ENCODE measurements at regions not wholly inside any gene's neighbourhood (a gene's known extent, or its start where the extent isn't known, plus 50 kb on each side); places are given as distances from the start of the nearest gene placed in this dataset.

DNA sequence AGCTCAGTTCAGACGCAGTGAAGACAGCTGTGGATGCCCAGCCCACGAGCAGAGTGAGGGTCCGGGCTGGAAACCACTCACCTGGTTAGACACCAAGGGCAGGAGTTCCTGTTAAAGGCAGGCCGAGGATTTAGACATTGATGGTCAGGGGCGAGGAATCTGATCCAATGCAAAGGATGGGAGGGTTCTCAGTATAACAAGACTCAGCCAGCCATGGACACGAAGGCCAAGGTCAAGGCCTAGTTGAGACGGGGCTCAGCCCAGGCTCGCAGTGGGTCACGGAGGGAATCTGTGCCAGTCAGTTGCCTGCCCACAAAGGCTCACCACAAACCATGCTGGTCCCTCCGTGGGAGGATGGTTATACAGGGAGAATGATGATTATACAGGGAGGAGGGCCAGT is 63.3 kb upstream of the FCN1 start:
- H3K27me3 Mint-ChIP-seq = no peaks in the 10 kb centered on the region
- no peaks in the 10 kb centered on the region for H3K4me1 Mint-ChIP-seq (ENCODE audit: low read depth)
- H3K4me3 Mint-ChIP-seq = no peak overlapping the region
- peaks cover under 1% of the 10 kb centered on the region for H3K9me3 Mint-ChIP-seq
- no peak overlapping the region for H3K27ac Mint-ChIP-seq
- H3K36me3 Mint-ChIP-seq = no peaks in the 10 kb centered on the region
- DNase-seq = no peak
- CTCF ChIA-PET = no interaction called here
- intact Hi-C loops (cut with micrococcal nuclease) = no loop called here
- POLR2A ChIA-PET = no interaction called here

DNA sequence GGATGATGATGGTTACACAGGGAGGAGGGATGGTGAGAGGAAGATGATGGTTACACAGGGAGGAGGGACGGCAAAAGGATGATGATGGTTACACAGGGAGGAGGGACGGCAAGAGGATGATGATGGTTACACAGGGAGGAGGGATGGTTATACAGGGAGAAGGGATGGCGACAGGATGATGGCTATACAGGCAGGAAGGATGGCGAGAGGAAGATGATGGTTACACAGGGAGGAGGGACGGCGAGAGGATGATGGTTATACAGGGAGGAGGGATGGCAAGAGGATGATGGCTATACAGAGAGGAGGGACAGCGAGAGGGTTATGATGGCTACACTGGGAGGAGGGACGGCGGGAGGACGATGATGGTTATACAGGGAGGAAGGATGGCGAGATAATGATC is 64.1 kb upstream of the FCN1 start:
- DNase-seq = no peak
- intact Hi-C loops (cut with micrococcal nuclease) = no loop called here
- H3K27me3 Mint-ChIP-seq = no peaks in the 10 kb centered on the region
- no peak overlapping the region for H3K4me3 Mint-ChIP-seq
- ChIA-PET POLR2A (no interaction called here), CTCF (no interaction called here)
- peaks cover 6% of the 10 kb centered on the region for H3K9me3 Mint-ChIP-seq
- no peaks in the 10 kb centered on the region for H3K4me1 Mint-ChIP-seq (ENCODE audit: low read depth)
- no peaks in the 10 kb centered on the region for H3K36me3 Mint-ChIP-seq
- H3K27ac Mint-ChIP-seq = no peak overlapping the region

DNA sequence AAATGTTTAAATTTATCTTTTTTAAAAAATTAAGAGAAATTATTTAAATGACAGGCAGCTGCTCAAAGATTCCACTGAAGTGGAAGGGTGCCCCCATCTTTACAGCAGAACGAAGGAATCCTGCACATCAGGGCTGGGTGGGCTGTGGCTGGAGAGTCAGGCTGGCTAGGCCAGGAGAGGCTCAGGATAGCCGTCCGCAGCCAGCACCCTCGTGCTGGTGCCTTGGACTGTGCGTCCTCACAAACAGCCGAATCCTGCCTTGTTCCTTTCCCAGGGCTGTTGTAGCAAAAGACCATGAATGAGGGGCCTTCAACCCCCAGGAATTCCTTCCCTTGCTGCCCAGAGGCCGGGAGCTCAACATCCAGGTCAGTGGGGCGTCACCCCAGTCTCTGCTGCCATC is 64.6 kb upstream of the FCN1 start:
- intact Hi-C loops (cut with micrococcal nuclease) = no loop called here
- Mint-ChIP-seq H3K9me3 (peaks cover 11% of the 10 kb centered on the region), H3K4me1 (ENCODE audit: low read depth) (no peaks in the 10 kb centered on the region), H3K4me3 (no peak overlapping the region), H3K36me3 (no peaks in the 10 kb centered on the region), H3K27me3 (no peaks in the 10 kb centered on the region), H3K27ac (no peak overlapping the region)
- CTCF ChIA-PET = no interaction called here
- DNase-seq = no peak
- POLR2A ChIA-PET = no interaction called here

DNA sequence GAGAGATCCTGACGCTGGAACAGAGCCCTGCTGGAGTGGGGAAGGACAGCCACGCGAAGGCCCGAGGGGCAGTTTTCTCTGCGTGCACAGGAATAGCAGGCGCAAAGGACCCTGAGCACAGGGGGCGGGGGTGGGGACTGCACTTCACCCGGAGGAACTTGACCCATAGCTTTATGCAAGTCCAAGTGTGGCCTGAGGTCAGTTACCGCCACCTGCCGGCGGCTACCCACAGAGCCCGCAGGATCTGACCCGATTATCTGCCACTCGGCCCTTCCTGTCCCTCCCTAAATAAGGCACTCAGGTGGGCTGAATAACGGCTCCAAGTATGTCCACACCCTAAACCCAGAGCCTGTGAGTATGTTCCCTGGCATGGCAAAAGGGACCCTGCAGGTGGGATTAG is 65.4 kb upstream of the FCN1 start:
- H3K9me3 Mint-ChIP-seq = peaks cover 14% of the 10 kb centered on the region
- DNase-seq = peak; percentile 18
- no peaks in the 10 kb centered on the region for H3K4me1 Mint-ChIP-seq (ENCODE audit: low read depth)
- no peaks in the 10 kb centered on the region for H3K36me3 Mint-ChIP-seq
- intact Hi-C loops (cut with micrococcal nuclease) = no loop called here
- no peak overlapping the region for H3K4me3 Mint-ChIP-seq
- POLR2A ChIA-PET = no interaction called here
- no peaks in the 10 kb centered on the region for H3K27me3 Mint-ChIP-seq
- CTCF ChIA-PET = interaction anchor here (0.9 kb wide), 1 partner anchor 456 kb away, joined by 3 read pairs; no protein-coding TSS in a partner anchor
- no peak overlapping the region for H3K27ac Mint-ChIP-seq

DNA sequence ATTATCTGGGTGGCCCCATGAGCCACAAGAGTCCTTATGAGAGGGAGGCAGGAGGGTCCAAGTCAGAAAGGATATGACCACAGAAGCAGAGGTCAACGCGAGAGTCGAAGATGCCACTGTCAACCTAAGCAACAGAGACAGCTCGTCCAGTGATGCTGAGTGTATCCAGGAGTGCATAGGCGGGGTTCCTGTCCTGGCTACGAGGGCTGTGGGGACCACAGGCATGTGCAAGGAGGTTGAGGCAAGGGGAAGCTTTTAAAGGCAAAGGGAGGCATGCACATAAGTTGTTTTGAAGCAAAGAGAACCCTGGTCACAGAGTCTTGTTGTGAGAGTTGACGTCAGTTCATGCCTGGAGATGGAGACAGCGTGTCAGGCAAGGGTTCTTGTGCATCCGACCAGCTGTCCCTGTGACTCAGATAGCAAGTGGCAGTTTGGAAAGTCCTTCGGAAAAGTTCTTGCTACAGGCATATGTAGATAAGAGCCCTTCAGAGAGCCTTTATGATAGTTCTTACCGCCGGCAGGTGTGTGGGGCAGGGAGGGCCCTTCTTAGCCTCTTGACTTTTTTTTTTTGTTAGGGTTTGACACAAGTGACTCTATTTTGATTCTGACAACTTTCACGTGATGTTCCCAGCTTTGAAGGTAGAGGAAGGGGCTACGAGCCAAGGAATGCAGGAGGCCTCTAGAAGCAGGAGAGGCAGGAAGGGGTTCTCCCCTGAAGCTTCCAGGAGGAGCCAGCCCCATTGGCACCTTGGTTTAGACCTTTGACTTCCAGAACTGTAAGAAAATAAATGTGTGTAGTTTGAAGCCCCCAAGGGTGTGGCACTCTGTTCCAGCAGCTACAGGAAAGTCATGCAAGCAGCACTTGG is 66.0 kb upstream of the FCN1 start:
- DNase-seq = no peak
- Mint-ChIP-seq H3K27me3 (no peaks in the 10 kb centered on the region), H3K4me1 (ENCODE audit: low read depth) (no peaks in the 10 kb centered on the region), H3K9me3 (peaks cover 14% of the 10 kb centered on the region), H3K4me3 (no peak overlapping the region), H3K36me3 (no peaks in the 10 kb centered on the region), H3K27ac (no peak overlapping the region)
- POLR2A ChIA-PET = no interaction called here
- intact Hi-C loops (cut with micrococcal nuclease) = no loop called here
- CTCF ChIA-PET = interaction anchor here (0.9 kb wide), 1 partner anchor 455 kb away, joined by 3 read pairs; no protein-coding TSS in a partner anchor

DNA sequence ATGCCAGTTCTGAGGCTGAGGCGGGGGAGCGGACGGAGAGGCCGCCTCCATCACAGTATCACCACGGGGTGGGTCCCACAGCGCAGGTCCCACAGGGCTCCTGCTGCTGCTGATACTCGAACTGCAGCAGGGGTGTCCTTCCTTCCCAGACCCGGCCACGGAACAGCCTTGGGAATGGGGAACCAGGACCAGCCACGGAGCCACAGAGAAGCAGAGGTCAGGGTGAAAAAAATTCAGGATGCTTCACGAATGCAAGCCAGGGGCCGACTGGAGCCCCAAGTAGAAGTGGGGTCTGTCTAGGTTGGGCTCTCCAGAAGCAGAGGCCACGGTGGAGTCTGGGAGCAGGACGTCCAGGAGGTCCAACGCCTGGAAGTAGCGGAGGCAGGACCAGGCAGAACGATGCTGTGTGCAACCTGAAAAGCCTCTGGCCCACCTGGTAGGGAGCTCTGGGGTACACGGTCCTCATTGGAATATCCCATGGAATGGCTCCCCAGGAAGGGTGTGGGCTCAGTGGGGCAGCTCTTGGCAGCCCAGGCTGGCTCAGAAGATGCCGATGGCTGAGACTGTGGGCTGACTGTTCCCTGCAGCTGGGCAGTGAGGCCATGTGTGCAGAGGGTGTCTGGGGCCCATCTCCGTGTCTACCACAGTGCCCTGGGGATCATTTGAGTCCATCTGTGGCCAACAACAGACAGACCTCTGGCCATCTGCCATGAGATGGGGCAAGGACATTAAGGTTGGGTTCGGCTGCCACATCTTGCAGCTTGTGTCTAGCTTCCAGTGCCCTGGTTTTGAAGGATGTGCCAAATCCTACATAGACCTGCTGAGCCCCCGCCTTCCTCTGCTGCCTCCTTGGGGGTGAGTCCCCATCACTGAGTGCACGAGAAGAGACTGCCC is 66.9 kb upstream of the FCN1 start:
- POLR2A ChIA-PET = no interaction called here
- Mint-ChIP-seq H3K4me3 (no peak overlapping the region), H3K27me3 (no peaks in the 10 kb centered on the region), H3K9me3 (peaks cover 14% of the 10 kb centered on the region), H3K27ac (no peak overlapping the region), H3K36me3 (no peaks in the 10 kb centered on the region), H3K4me1 (ENCODE audit: low read depth) (no peaks in the 10 kb centered on the region)
- DNase-seq = no peak
- intact Hi-C loops (cut with micrococcal nuclease) = no loop called here
- CTCF ChIA-PET = no interaction called here

DNA sequence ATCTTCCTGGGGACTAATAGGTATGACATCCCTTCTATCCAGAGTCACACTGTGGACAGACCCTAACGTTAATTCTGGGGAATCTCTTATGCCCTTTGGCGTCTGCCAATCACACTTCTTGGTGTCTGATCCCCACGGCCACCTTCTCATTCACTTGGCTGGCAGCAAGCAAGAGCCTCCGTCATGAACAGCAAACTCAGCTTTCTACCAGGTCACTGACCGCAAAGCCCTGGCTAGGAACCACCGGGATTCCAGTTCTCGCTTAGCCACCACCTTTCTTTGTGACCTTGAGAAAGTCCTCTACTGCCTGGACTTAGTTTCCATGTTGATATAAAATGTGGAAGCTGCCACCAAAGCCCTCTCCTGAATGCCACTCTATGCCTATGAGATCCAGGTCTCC is 67.7 kb upstream of the FCN1 start:
- no peaks in the 10 kb centered on the region for H3K27me3 Mint-ChIP-seq
- ChIA-PET CTCF (no interaction called here), POLR2A (no interaction called here)
- DNase-seq = no peak
- no peaks in the 10 kb centered on the region for H3K36me3 Mint-ChIP-seq
- no peak overlapping the region for H3K27ac Mint-ChIP-seq
- peaks cover 14% of the 10 kb centered on the region for H3K9me3 Mint-ChIP-seq
- H3K4me3 Mint-ChIP-seq = no peak overlapping the region
- H3K4me1 Mint-ChIP-seq (ENCODE audit: low read depth) = no peaks in the 10 kb centered on the region
- intact Hi-C loops (cut with micrococcal nuclease) = no loop called here

DNA sequence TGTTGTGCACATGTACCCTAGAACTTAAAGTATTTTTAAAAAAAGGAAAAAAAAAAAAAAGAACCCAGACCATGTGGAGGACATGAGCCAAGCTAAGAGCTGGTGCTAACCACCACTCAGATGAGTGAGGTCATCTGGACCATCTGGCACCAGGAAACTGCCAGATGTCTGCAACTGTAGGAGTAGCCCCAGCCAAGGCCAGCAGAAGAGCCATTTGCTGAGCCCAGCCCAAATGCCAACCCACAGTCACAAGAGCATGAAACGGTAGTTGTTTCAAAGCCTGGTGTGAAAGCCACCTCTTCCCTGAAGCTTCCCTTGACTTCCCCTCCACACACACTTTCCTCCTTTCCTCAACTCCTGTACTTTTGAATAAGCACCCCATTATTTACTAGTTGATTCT is 69.2 kb upstream of the FCN1 start:
- Mint-ChIP-seq H3K9me3 (peaks cover 14% of the 10 kb centered on the region), H3K4me3 (no peak overlapping the region), H3K27ac (no peak overlapping the region), H3K36me3 (no peaks in the 10 kb centered on the region), H3K27me3 (no peaks in the 10 kb centered on the region), H3K4me1 (ENCODE audit: low read depth) (no peaks in the 10 kb centered on the region)
- intact Hi-C loops (cut with micrococcal nuclease) = no loop called here
- ChIA-PET CTCF (no interaction called here), POLR2A (no interaction called here)
- no peak for DNase-seq

DNA sequence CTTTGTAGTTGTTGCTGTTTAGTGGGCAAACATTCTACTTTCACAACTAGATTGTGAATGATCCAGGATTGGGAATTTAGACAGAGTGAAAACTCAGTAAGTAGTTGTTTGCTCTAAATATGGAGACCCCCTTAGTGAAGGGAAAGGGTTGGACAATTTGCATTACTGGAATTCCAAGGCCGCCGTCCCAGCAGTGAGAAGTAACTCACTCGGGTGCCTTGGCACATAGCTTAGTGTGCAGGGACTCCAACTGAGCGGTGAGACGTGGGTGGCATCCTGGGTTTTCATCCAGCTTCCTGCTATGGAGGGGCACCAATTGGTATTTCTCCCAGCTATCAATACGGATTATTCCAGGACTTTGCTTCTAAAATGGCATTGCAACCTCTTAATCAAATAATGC is 69.7 kb upstream of the FCN1 start:
- no peak overlapping the region for H3K4me3 Mint-ChIP-seq
- ChIA-PET CTCF (no interaction called here), POLR2A (no interaction called here)
- no peak for DNase-seq
- peaks cover 14% of the 10 kb centered on the region for H3K9me3 Mint-ChIP-seq
- H3K27me3 Mint-ChIP-seq = no peaks in the 10 kb centered on the region
- H3K36me3 Mint-ChIP-seq = no peaks in the 10 kb centered on the region
- H3K27ac Mint-ChIP-seq = no peak overlapping the region
- intact Hi-C loops (cut with micrococcal nuclease) = no loop called here
- no peaks in the 10 kb centered on the region for H3K4me1 Mint-ChIP-seq (ENCODE audit: low read depth)

DNA sequence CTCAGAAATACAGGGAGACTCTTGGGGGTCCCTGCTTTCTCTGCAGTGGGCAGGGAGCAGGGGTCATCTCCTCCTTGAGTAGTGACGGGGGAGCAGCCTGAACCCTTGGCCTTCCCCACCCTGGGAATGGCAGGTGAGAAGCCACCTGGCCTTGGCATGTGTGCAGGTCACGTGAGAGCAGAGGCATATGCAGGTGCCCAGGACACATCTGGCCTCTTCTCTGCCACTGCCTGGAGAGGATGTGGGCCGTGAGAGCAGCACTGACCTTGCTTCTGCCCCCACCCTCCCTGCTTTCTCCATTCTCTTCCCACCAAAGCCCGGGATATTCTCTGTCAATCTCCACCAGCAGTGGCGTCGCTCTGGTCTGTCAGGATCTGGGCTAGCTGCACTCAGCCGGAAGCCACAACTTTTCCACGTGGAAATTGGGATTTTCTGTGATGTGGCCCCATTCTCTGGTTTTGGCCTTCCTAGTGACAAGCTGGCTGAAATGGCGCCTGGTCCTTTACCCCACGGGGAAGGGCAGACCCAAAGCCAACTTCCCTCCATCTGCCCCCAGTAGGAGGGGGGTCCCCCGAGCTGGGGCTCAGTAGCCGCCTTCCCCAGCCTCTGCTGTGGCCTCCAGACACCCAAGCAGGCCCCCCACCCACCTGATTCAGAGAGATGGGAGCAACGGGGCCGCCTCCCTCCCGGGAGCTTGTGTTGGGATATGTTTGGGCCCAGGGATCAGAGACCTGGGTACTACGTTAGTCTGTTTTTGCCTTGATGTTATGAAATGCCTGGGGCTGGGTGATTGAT is 70.4 kb upstream of the FCN1 start:
- H3K27me3 Mint-ChIP-seq = no peaks in the 10 kb centered on the region
- H3K4me1 Mint-ChIP-seq (ENCODE audit: low read depth) = no peaks in the 10 kb centered on the region
- intact Hi-C loops (cut with micrococcal nuclease) = no loop called here

DNA sequence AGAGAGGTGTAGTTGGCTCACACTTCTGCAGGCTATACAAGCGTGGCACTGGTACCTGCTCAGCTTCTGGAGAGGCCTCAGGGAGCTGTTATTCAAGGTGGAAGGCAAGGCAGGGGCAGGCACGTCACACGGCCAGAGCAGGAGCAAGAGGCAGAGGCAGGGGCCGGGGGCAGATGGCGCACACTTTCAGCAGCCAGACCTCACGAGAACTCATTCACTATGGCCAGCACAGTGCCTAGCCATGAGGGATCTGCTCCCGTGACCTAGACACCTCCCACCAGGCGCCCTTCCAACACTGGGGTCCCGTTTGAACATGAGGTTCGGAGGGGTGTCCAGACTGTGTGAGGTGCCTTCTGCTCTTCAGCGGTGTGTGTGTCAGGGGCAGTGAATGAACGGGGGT is 71.0 kb upstream of the FCN1 start:
- Mint-ChIP-seq H3K27me3 (no peaks in the 10 kb centered on the region), H3K36me3 (no peaks in the 10 kb centered on the region), H3K9me3 (peaks cover 14% of the 10 kb centered on the region), H3K4me1 (ENCODE audit: low read depth) (no peaks in the 10 kb centered on the region), H3K27ac (no peak overlapping the region), H3K4me3 (no peak overlapping the region)
- DNase-seq = no peak
- CTCF ChIA-PET = no interaction called here
- intact Hi-C loops (cut with micrococcal nuclease) = no loop called here
- POLR2A ChIA-PET = no interaction called here

More for the DNA sequence above, 70.4 kb upstream of the FCN1 start:
- POLR2A ChIA-PET = no interaction called here
- no peak overlapping the region for H3K4me3 Mint-ChIP-seq
- no peak overlapping the region for H3K27ac Mint-ChIP-seq
- DNase-seq = no peak
- peaks cover 14% of the 10 kb centered on the region for H3K9me3 Mint-ChIP-seq
- H3K36me3 Mint-ChIP-seq = no peaks in the 10 kb centered on the region
- CTCF ChIA-PET = no interaction called here

Data from activated CD4-positive, alpha-beta memory T cell treated with anti-CD3 and anti-CD28 coated beads for 36 hours (primary cell).